Endothelial cell of hepatic sinusoid (primary cell): ENCODE measurements at regions not wholly inside any gene's neighbourhood (a gene's known extent, or its start where the extent isn't known, plus 50 kb on each side); places are given as distances from the start of the nearest gene placed in this dataset.

Experiments used
- in situ Hi-C: cut with HindIII; loops from 2 replicates; pipeline ENCODE4 v1.10.0; 2017; ENCODE audit warnings: low sequenced_read_pairs

GRCh38 chr6:26251354-26252076 is 113.5 kb upstream of the BTN3A2 start:
- in situ Hi-C loops = no loop called here

- in situ Hi-C loops = no loop called here
These were observed 112.9 kb upstream of the BTN3A2 start for GRCh38 chr6:26252077-26252472.

- in situ Hi-C loops = no loop called here
These were observed 110.3 kb upstream of the BTN3A2 start for GRCh38 chr6:26254724-26255123.

GRCh38 chr6:26257272-26257671 is 107.7 kb upstream of the BTN3A2 start:
- in situ Hi-C loops = no loop called here

GRCh38 chr6:26258212-26258977 is 106.6 kb upstream of the BTN3A2 start:
- in situ Hi-C loops = no loop called here

GRCh38 chr6:26260110-26260637 is 104.8 kb upstream of the BTN3A2 start:
- in situ Hi-C loops = no loop called here

- in situ Hi-C loops = no loop called here
These were observed 104.1 kb upstream of the BTN3A2 start for GRCh38 chr6:26260725-26261490.

GRCh38 chr6:26264547-26264946 is 100.5 kb upstream of the BTN3A2 start:
- in situ Hi-C loops = no loop called here

GRCh38 chr6:26267083-26267589 is 97.9 kb upstream of the BTN3A2 start:
- in situ Hi-C loops = no loop called here

- in situ Hi-C loops = no loop called here
These were observed 96.2 kb upstream of the BTN3A2 start for GRCh38 chr6:26268659-26269402.

- in situ Hi-C loops = no loop called here
These were observed 95.2 kb upstream of the BTN3A2 start for GRCh38 chr6:26269531-26270485.

GRCh38 chr6:26270486-26270861 is 94.5 kb upstream of the BTN3A2 start:
- in situ Hi-C loops = no loop called here

- in situ Hi-C loops = no loop called here
These were observed 93.9 kb upstream of the BTN3A2 start for GRCh38 chr6:26270903-26271667.

GRCh38 chr6:26271668-26272024 is 93.4 kb upstream of the BTN3A2 start:
- in situ Hi-C loops = no loop called here

- in situ Hi-C loops = no loop called here
These were observed 92.8 kb upstream of the BTN3A2 start for GRCh38 chr6:26272171-26272637.

GRCh38 chr6:26273673-26274588 is 91.1 kb upstream of the BTN3A2 start:
- in situ Hi-C loops = no loop called here

GRCh38 chr6:26275663-26276062 is 89.3 kb upstream of the BTN3A2 start:
- in situ Hi-C loops = no loop called here
